ENCODE measurements at regions not wholly inside any gene's neighbourhood (a gene's known extent, or its start where the extent isn't known, plus 50 kb on each side); places are given as distances from the start of the nearest gene placed in this dataset.

DNA sequence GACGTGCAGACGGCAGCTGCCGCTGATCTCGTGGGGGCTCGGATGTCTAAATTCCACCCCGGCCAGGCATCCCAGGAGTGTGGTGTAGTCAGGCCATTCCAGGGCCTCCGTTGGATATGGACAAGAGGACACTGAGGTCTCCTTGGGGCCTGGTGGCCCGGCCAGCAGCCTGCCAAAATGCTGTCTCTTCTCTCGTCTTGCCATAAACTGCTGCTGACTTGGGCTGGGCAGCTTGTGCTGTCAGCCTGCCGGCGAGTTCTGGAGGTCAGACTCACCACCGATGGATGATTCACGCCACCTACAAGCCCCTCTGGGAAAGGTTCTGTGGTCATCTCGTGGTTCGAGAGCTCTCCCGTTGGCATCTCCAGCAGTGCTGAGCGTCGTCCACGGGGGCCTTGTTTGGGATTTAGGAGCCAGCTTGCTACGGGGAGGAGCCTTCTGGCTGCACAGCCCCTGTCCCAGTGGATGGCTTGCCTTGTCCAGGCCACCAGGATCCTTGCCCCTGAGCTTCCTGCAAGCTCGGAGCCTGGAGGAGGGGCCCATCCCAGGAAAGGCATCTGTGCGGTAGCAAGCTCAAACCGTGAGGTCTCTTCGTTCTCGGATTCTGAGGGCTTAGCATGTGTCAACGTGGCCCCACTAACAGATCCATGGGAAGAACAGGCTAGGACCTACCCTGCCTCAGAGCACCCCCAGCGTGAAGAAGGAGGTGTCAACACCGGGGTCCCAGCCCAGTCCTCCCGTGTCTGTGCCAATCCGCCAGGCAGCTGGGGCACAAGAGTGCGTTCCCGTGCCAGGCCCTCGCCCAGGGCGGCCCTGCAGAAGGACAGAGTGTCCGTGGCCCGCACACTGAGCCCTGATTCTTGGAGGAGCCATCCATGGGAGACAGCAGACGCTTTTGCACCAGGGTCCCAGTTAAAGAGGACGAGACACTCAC is 1114.1 kb downstream of the BRD1 start:
- Histone ChIP-seq H3K36me3 (no peaks in the 10 kb centered on the region), H3K4me1 (no peaks in the 10 kb centered on the region), H3K27me3 (peaks cover 0 to 22% (median 0%) of the 10 kb centered on the region in 4 donors), H3K9me3 (peaks cover 0 to 11% (median 4%) of the 10 kb centered on the region in 3 donors), H3K27ac (no peak overlapping the region), H3K4me3 (no peak overlapping the region)
- TF ChIP-seq, protein P1, sequence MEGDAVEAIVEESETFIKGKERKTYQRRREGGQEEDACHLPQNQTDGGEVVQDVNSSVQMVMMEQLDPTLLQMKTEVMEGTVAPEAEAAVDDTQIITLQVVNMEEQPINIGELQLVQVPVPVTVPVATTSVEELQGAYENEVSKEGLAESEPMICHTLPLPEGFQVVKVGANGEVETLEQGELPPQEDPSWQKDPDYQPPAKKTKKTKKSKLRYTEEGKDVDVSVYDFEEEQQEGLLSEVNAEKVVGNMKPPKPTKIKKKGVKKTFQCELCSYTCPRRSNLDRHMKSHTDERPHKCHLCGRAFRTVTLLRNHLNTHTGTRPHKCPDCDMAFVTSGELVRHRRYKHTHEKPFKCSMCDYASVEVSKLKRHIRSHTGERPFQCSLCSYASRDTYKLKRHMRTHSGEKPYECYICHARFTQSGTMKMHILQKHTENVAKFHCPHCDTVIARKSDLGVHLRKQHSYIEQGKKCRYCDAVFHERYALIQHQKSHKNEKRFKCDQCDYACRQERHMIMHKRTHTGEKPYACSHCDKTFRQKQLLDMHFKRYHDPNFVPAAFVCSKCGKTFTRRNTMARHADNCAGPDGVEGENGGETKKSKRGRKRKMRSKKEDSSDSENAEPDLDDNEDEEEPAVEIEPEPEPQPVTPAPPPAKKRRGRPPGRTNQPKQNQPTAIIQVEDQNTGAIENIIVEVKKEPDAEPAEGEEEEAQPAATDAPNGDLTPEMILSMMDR (IDR thresholded peaks at IDR 0.05) = no peak
- TF ChIP-seq POLR2A (IDR thresholded peaks at IDR 0.05) = no peak
- intact Hi-C loops (cut with DNase I) = no loop called here
- 81 to 85% methylated on average over 12 to 16 of the region's 38 CpGs for WGBS, 2 donors
- DNase-seq = no peak

DNA sequence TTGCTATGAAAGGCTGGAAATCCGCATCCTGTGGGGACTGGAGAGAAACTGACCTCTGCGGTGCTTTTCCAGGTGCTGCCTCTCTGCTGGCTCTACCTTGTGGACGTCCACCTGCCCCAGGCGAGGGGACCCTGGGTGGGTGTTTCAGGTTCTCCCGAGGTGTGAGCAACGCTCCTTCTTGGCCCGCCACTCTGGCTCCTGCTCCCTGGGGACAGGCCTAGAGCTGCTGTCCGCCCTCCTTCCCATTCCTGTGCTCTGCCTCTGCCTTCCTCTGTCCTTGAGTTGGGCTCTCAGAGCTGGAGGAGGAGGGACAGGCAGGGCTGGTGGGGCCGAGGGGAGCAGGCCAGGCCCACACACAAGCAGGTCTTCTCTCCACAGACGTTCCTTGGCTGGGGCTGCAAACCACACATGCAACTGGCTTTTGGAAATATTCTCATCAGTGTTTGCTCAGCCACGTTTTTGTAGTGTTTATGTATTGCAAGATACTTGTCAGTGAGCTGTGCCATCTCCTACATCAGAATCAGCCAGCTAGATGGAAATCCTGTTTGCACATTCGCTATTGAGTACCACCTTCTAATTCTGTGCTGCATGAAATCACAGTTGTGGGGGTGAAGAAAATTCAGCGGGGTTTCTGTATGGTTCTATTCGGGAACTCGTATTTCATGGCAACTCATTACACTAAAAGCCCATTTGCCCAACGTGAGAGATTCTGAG is 1115.0 kb downstream of the BRD1 start:
- DNase-seq = no peak
- H3K27me3 ChIP-seq = peaks cover 0 to 14% (median 0%) of the 10 kb centered on the region in 4 donors
- intact Hi-C loops (cut with DNase I) = no loop called here
- TF ChIP-seq, protein P1 (IDR thresholded peaks at IDR 0.05) = no peak
- TF ChIP-seq POLR2A (IDR thresholded peaks at IDR 0.05) = no peak
- no peaks in the 10 kb centered on the region for H3K36me3 ChIP-seq
- no peak overlapping the region for H3K4me3 ChIP-seq
- no peaks in the 10 kb centered on the region for H3K4me1 ChIP-seq
- peaks cover 0 to 11% (median 4%) of the 10 kb centered on the region in 3 donors for H3K9me3 ChIP-seq
- 74 to 75% methylated on average over 8 to 12 of the region's 16 CpGs for WGBS, 2 donors
- no peak overlapping the region for H3K27ac ChIP-seq

DNA sequence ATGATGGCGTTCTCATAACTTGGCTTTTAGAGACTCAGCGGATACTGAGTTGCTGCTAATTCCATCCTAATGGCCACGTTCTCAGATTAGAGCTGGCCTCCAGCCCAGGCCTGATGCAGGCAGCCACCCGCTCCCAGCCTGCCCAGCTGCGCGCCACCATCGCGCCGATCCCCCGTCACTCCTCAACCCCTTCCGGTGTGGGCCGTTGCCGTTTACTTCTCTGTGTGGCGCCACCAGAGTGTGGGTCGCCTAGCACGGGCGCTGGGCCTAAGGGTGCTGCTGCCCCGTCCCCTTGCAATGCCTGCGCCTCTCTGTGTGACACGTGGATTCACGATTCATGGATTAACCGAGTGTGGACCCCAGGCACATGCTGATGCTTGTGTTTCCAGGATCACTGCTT is 1116.0 kb downstream of the BRD1 start:
- Histone ChIP-seq H3K27me3 (peaks cover 0 to 5% (median 0%) of the 10 kb centered on the region in 4 donors), H3K9me3 (peaks cover 0 to 11% (median 4%) of the 10 kb centered on the region in 3 donors), H3K27ac (no peak overlapping the region), H3K4me1 (no peaks in the 10 kb centered on the region), H3K4me3 (no peak overlapping the region), H3K36me3 (no peaks in the 10 kb centered on the region)
- WGBS, 2 donors = 89 to 95% methylated on average over 12 to 19 of the region's 22 CpGs
- no peak for DNase-seq
- intact Hi-C loops (cut with DNase I) = no loop called here
- TF ChIP-seq POLR2A (IDR thresholded peaks at IDR 0.05) = no peak
- TF ChIP-seq, protein P1 (IDR thresholded peaks at IDR 0.05) = no peak

DNA sequence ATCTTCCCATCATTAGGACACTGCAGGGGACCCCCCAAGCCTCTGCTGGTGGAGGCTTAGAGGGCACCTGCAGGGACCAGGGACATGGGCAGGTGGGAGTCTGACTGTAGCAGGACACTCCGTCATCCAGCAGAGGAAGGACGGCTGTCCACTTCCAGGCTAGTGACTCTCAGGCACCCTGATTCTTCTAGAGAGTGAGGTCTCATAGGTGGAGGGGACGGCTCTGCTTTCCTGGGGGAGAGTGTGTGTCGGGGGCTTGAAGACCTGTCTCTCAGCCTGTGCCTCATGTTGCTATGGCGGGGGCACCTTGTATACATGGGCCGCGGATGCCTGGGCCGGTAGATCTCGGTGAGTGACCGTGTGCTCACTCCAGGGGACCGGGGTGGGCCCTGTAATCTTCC is 1116.6 kb downstream of the BRD1 start:
- DNase-seq = no peak
- intact Hi-C loops (cut with DNase I) = no loop called here

More for the DNA sequence above, 1116.6 kb downstream of the BRD1 start:
- peaks cover 0 to 5% (median 0%) of the 10 kb centered on the region in 4 donors for H3K27me3 ChIP-seq
- H3K9me3 ChIP-seq = peaks cover 0 to 8% (median 1%) of the 10 kb centered on the region in 3 donors
- no peak overlapping the region for H3K27ac ChIP-seq
- H3K36me3 ChIP-seq = no peaks in the 10 kb centered on the region
- 60 to 72% methylated on average over 1 to 2 of the region's 11 CpGs for WGBS, 2 donors
- H3K4me3 ChIP-seq = no peak overlapping the region
- H3K4me1 ChIP-seq = no peaks in the 10 kb centered on the region
- TF ChIP-seq, protein P1 (IDR thresholded peaks at IDR 0.05) = no peak
- TF ChIP-seq POLR2A (IDR thresholded peaks at IDR 0.05) = no peak

Data from esophagus squamous epithelium (tissue), 5 donors.